SKM-1 (cell line): ENCODE measurements at regions not wholly inside any gene's neighbourhood (a gene's known extent, or its start where the extent isn't known, plus 50 kb on each side); places are given as distances from the start of the nearest gene placed in this dataset.

Experiments used
- DNase-seq: peaks from one replicate; lab custom pipeline; 2025; ENCODE audit not compliant: unreplicated experiment; lab: John Stamatoyannopoulos, UW

DNA sequence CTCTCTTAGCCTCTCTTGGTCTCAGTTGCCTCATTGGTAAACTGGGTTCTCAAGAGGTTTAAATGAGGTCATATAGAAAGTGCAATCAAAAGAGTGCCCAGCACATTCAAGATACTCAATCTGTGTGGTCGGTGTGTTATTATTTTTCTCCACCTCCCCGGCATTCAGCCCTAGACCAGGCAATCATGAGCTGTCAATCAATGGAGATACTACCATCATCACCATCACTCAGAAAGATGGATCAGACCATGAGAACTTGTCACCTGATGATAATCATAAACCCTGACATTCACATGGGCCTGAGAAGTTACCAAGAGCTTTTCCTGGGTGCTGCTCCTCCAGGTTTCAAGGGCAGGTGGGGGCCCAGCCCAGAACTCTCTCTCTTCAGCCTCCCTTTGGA, 166.1 kb downstream of the MN1 start:
- no peak for DNase-seq

DNA sequence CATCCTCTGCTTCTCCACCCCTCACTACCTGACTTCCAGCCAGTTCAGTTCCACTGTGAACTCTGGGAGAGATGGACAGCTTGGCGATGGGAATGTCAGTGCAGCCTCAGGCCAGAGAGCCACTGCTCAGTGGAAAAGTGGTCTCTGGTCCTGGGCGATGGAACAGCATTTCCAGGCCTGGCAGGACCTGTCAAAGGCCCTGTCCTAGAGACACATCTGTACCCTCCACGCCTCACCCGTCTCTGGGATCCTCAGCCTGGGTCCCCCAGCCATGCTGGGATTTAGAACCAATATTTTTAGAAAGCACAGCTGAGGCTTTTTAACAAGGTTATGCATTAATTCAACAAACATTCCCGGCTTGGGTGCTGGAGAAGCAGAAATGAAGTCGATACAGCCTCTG, 165.7 kb downstream of the MN1 start:
- DNase-seq: no peak

DNA sequence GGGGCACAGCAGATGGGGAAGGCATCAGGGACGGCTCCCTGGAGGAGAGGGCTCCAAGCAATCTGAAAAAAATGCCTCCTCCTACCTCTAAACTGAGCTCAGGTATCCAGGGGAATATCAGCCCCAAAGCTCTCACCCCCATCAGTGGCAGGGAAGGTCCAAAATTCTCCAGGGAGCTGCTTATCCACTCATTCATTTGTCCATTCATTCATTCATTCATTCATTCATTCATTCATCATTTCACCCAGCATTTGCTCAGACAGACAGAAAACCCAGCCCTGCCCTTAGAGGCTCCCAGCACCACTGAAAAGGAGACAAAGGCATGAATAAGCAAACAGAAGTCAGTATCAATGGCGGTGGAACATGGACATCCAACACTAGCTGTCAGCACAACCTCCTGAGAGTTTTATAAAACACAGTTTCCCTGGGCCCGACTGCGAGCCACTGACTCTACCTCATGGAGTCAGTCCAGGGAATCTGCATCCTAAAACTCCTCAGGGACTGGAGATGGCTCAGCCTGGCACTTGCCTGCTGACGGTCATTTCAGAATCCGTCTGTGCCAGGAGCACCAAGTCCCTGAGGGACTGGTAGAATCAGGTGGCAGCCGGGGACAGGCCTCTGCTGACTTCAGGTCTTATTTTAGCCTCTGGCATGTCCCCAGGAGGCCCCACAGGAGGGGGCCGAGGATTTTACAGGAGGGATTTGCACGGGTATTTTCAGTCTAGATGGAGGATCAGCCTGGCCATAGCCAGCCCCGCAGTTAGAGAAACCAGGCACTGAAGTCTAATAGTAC, 164.6 kb downstream of the MN1 start:
- DNase-seq: no peak

GRCh38 chr22:27637604-27638003, 164.0 kb downstream of the MN1 start:
- no peak for DNase-seq

DNA sequence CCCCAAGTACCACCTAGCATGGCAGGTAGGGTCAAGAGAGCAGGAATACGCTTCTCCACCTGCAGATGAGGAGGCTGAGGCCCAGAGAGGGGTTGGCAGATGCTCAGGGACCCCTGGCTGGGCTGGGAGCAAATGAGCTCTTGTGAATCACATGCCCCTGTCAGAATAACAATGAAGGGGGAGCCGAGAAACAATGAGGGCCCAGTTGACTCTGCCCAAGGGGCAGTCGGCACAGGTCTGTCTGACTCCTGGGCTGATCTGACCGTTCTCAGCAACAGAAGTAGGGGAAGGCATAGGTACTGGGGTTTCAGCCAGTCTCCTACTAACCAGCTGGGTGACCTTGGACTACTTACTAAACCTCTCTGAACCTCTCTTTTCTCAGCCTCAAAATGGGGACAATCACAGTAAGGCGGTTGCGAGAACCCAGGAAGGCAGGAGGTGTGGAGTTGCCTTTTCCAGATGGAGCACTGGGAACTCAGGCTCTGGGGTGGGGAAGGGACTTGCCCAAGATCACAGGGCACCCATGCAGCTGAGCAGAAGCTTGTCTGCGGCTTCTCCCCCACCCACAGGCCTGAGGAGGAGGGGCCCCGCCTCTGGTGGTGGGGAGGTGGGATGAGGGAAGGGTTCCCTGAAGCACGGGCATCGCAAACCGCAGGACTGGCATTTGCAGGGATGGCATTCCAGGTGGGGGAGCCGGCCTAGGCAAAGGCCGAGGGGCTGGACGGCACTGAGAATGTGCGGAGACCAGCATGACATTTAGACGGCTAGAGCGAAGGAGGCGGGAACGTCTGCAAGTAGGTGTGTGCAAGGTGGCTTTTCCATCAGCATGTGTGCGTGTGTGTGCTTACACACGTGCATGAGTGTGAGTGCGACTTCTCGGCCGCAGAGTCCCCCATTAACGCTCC, 163.0 kb downstream of the MN1 start:
- DNase-seq: no peak

DNA sequence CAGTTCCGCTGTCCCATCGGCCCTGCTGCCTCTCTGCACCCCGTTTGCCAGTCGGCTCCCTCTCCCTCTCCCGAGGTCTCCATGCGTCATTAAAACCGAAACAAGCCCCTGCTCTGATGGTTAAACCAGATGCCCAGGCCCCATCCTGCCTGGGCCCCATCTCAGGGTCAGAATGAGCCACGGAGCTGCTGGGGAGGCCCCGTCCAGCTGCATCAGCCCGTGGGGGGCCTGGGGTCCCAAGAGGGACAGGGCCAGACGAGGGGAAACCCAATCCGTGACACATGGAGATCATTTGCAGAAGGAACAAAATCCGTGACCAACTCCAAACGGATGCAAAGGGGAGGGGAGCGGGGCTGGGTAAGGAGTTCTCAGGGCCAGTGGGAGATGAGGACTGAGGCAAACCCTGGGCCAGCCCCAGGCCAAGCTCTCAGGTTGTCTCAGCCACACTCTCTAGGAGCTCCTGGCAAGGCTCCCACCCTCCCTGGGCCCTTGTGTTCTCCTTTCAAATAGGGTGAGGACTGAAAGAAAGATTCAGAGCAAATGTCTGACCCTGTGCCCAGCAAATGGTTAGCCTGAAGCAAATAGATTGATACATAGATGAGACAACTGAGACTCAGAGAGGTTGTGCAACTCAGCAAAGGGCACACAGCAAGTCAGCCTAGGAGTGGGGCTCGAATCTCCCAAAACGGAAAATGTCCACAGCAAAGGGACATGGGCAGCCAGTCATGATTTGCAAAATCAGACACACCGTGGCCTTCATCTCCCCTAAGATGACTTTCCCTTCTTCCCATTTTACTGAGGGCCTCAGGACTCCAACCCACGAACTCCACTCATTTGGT, 162.1 kb downstream of the MN1 start:
- no peak for DNase-seq

DNA sequence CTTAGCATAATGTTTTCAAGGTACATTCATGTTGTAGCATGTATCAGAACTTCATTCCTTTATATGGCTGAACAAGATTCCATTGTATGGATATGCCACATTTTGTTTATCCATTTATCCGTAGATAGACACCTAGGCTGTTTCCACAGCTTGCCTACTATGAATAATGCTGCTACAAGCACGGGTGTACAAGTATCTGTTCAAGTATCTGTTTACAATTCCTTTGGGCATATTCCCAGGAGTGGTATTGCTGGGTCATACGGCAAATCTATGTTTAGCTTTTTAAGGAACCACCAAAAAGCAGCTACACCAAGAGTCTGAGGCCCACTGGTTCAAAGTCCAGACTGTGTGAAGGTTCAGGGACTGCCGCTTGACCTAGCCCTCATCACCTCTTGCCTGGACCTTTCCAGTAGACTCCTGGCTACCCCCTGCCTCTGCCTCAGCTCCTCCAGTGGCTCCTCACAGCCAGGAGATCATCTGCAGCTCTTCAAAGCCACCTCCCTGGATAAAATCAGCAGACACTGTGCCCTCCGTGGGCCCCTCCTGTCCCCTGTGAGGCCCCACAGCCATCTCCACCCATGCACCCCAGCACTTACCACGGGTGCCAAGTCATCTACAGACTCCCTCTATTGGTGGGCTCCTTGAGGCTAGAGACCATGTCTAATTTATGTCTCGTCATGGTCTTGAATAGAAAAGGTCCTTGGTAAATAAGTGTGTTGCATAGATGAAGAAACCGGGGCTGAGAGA, 160.3 kb downstream of the MN1 start:
- DNase-seq: no peak

DNA sequence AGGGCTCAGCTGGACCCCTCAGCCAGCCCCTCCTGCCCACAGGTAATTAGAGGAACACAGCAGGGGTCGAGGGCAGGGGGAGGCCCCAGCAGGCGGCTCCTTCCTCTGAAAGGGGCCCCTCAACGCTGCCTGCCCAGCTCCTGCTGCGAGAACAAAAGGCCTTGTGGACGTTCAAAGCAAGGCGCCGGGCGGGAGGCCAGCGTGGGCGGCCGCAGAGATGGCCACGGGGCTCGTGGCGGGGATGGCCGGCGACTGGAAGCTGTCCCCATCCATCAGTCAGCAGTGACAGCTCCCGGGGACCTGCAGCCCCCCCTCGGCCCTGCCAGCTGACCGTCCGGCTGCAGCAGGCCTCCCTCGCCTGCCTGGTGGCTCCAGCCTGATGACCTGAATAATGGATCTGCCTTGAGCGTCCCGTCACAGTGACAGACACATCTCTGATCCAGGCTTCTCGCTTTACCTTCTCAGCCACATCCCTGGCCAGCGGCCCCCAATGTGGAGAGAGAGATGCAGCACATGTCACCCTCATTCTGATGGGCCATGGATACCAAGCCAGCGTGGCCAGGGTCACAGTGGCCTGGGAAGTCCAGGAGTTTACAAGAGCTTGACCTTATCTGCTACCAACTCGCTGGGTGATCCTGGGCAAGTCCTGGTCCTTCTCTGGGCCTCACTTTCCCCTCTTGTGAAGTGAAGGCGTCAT, 159.3 kb downstream of the MN1 start:
- no peak for DNase-seq

- DNase-seq: no peak
These were observed 157.6 kb downstream of the MN1 start for GRCh38 chr22:27643907-27644306.

- no peak for DNase-seq
These were observed 157.0 kb downstream of the MN1 start for GRCh38 chr22:27644566-27644965.

DNA sequence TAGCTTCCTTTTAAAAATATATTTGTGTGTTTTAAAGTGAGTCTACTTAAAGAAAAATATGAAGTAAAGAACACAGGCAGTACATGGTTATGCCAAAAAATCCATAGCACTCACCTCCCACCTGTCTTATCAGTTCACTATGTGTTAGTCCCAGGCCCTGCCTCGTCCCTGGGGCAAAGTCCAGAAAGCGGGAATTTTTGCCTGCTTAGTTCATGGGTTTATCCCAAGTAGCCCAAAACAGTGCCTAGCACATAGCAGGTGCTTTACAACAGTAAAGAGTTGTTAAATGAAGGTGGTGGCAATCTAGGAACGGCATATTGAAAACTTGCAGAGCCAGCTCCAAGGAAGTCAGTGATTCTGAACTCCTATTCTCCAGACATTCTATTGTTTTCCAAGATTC, 154.0 kb downstream of the MN1 start:
- no peak for DNase-seq

DNA sequence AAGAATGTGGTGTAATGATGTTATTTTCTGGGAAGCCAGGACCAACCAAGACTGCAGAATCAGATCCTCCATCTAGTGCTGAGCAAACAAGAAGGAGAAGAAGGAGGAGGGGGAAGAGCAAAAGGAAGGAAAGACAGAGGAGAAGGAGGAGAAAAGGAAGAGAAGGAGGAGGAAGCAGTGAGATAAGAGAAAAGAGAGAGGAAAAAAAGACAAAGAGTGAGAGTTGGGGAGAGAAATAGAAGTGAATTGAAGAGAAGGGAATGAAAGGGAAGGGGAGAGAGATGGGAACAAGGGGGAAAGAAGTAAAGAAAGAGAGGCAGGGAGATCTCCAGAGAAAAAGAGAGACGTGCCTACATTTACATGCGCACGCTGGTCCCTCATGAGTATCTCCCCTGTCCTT, 153.5 kb downstream of the MN1 start:
- DNase-seq: no peak

DNA sequence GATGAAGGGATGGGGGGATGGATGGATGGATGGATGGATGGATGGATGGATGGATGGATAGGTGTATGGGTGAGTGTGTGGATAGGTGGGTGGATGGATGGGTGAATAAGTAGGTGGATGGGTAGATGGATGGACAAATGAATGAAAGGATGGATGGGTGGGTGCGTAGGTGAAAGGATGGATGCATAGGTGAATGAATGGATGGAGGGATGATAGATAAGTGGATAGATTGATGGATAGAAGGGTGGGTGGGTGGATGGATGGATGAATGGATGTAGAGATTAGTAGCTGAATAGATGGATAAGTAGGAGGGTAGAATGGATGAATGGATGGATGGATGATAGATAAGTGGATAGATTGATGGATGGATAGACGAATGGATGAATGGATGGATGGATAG, 152.7 kb downstream of the MN1 start:
- DNase-seq: no peak

DNA sequence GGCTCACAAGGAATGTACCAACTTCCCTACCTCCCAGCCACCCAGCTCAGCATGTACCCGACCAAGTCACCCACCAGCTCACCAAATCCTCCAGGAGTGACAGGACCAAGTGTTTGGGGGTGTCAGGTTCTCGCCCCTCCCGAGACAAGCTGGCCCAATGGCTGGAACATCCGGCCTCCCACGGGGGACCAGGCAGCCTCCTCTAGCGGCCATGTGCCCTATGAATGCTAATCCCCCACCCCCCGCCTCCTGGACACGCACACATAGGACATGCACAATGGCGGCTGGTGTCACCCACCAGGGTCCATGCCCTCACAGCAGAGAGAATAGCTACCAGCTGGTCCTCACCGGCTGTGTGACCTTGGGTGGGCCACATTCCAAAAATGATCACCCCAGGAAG, 151.0 kb downstream of the MN1 start:
- DNase-seq: no peak

- no peak for DNase-seq
These were observed 150.6 kb downstream of the MN1 start for GRCh38 chr22:27650985-27651384.

GRCh38 chr22:27651486-27651885, 150.1 kb downstream of the MN1 start:
- no peak for DNase-seq

- DNase-seq: no peak
These were observed 146.8 kb downstream of the MN1 start for GRCh38 chr22:27654546-27655445.

- DNase-seq: no peak
These were observed 145.9 kb downstream of the MN1 start for GRCh38 chr22:27655582-27656185.

DNA sequence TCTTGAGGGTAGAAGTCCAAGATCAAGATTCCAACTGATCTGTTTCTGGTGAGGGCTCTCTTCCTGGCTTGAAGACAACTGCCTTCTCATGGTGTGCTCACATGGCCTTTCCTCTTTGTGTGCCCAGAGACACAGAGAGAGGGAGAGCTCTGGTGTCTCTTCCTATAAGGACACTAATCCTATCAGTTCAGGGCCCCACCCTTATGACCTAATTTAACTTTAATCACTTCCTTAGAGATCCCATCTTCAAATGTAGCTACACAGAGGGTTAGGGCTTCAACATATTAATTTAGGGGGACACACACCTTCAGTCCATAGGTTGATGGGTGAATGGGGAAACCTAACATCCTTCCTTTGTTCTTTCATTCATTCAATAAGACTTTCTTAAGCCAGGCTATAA, 144.6 kb downstream of the MN1 start:
- DNase-seq: no peak
